NCI-H2029 treated with DMSO at 0.1 percent for 48 hours (cell line): ENCODE measurements at regions not wholly inside any gene's neighbourhood (a gene's known extent, or its start where the extent isn't known, plus 50 kb on each side); places are given as distances from the start of the nearest gene placed in this dataset.
A peak's percentile ranks its signal among the peaks of the same experiment; 100 is the strongest.

ENCODE experiments used
- DNase-seq: peaks from one replicate; lab custom pipeline; 2025; lab: John Stamatoyannopoulos, UW

GRCh38 chr9:79257790-79258351, 313.9 kb upstream of the TLE4 start:
- DNase-seq = no peak

- no peak for DNase-seq
These were observed 311.9 kb upstream of the TLE4 start for GRCh38 chr9:79259858-79260257.

GRCh38 chr9:79263628-79264027, 308.1 kb upstream of the TLE4 start:
- no peak for DNase-seq

- DNase-seq = no peak
These were observed 307.7 kb upstream of the TLE4 start for GRCh38 chr9:79264041-79264440.

- no peak for DNase-seq
These were observed 307.0 kb upstream of the TLE4 start for GRCh38 chr9:79264511-79265355.

GRCh38 chr9:79266986-79267385, 304.8 kb upstream of the TLE4 start:
- no peak for DNase-seq

GRCh38 chr9:79268806-79269205, 303.0 kb upstream of the TLE4 start:
- peak; percentile 77 for DNase-seq

- DNase-seq = no peak
These were observed 298.5 kb upstream of the TLE4 start for GRCh38 chr9:79273311-79273710.

GRCh38 chr9:79279356-79279755, 292.4 kb upstream of the TLE4 start:
- DNase-seq = no peak

- DNase-seq = no peak
These were observed 291.1 kb upstream of the TLE4 start for GRCh38 chr9:79280691-79281090.

- DNase-seq = no peak
These were observed 287.7 kb upstream of the TLE4 start for GRCh38 chr9:79284081-79284480.

- no peak for DNase-seq
These were observed 284.6 kb upstream of the TLE4 start for GRCh38 chr9:79286992-79287707.

- DNase-seq = no peak
These were observed 284.0 kb upstream of the TLE4 start for GRCh38 chr9:79287708-79288290.

- DNase-seq = no peak
These were observed 281.9 kb upstream of the TLE4 start for GRCh38 chr9:79289856-79290255.

GRCh38 chr9:79292731-79293280, 279.0 kb upstream of the TLE4 start:
- DNase-seq = no peak

GRCh38 chr9:79300068-79300467, 271.7 kb upstream of the TLE4 start:
- peak; percentile 90 for DNase-seq

GRCh38 chr9:79301085-79301484, 270.7 kb upstream of the TLE4 start:
- no peak for DNase-seq

GRCh38 chr9:79301551-79302391, 270.0 kb upstream of the TLE4 start:
- no peak for DNase-seq

- DNase-seq = no peak
These were observed 269.2 kb upstream of the TLE4 start for GRCh38 chr9:79302569-79302968.

- no peak for DNase-seq
These were observed 263.8 kb upstream of the TLE4 start for GRCh38 chr9:79308012-79308411.

- DNase-seq = no peak
These were observed 258.9 kb upstream of the TLE4 start for GRCh38 chr9:79312686-79313421.
